HG03025 (cell line): ENCODE measurements at regions not wholly inside any gene's neighbourhood (a gene's known extent, or its start where the extent isn't known, plus 50 kb on each side); places are given as distances from the start of the nearest gene placed in this dataset.

Experiments
- ATAC-seq: cut with Tn5 transposase; IDR thresholded peaks from one replicate; pipeline ENCODE4 v1.9.1; 2021; ENCODE audit warnings: mild to moderate bottlenecking, moderate library complexity; ENCODE audit not compliant: unreplicated experiment, low FRiP score

DNA sequence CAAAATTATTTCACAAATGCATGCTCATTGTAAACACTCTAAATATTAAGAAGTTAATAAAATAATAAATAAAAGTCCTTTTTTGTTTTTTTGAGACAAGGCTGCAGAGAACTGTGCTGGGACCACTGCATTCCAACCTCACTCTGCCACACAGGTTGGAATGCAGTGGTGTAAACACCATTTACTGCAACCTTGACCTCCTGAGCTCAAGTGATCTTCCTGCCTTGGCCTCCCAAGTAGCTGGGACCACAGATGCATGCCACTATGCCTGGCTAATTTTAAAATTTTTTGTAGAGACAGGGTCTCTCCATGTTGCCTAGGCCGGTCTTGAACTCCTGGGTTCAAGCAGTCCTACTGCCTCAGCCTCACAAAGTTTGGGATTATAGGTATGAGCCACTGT lies 578.4 kb downstream of the ZIC1 start:
- no peak for ATAC-seq

DNA sequence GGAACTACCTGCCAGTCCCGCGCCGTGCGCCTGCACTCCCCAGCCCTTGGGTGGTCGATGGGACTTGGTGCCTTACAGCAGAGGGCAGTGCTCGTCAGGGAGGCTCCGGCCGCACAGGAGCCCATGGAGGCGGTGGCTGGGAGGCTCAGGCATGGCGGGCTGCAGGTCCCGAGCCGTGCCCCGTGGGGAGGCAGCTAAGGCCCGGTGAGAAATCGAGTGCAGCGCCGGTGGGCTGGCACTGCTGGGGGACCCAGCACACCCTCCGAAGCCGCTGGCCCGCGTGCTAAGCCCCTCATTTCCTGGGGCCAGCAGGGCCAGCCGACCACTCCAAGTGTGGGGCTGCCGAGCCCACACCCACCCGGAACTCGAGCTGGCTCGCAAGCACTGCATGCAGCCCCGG lies 580.2 kb downstream of the ZIC1 start:
- ATAC-seq: no peak

DNA sequence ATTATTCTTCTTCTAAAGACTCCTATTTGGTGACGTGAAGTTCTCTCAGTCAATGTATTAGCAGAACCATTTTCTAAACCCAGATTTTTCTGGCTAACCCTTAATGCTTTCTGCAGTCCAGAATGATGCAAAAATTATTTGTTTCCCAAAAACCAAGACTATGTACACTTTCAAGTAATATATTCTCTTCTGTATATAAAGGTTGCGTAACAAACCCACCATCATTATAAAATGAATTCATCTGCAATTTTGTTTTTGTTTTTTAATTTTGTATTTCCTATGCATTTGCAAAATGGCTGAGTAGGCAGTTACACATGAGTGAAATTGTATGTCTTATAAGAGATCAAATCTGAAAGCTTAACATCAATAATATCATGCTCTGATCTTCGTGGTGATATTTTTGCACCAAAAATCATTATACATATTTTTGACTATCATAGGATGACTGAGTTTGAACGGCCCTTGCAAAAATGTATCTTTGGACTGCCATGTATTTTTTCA lies 593.6 kb downstream of the ZIC1 start:
- ATAC-seq: no peak

DNA sequence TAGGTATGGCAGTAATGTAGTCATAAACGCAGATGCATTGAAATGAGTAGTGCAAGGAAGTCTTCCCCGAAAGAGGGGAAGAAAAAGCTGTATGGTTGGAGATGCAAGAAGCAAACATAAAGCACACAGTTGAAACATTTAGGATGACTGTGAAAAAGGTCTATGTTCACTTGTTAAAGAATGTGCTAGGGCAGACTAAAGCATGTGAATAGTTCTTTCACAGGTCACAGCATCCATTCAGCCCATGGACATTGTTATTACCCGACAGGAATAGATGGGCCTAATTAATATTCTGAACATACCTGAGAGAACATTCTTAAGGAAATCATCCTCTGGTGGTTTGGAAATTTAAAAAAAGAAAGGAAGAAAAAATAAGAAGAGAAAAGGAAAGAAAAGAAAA lies 595.2 kb downstream of the ZIC1 start:
- ATAC-seq: no peak

DNA sequence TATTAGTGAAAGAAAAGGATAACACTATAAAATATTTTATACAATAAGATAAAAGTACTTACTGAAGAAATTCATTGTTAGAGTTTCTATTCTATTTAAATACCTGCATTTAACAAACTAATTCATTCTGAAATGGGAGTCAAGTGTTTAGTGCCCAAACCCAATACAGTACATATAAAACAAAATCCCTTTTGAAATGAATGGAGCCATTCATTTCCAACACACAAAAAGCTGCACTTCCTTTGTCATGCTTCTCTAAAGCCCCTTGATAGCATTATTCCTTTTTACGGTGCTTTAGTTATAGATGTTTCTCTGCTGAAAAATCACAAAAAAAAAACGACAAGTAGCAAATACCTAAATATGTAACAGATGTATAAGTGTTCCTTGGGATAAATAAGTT lies 596.3 kb downstream of the ZIC1 start:
- no peak for ATAC-seq

DNA sequence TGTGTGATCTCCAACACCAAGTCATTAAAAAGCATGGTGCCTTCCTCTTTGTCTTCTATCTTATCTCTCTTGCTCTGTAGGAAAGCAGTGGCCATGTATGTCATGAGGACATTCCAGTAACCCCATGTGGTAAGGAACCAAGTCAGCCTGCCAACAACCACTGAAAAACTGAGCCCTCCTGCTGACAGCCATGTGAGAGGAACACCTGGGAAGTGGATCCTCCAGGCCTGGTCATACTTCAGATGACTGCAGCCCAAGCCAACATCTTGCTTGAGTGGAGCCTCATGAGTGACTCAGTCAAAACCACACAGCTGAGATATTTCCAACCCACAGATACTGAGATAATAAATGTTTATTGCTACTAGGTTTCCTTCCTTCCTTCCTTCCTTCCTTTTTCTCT lies 597.3 kb downstream of the ZIC1 start:
- no peak for ATAC-seq

DNA sequence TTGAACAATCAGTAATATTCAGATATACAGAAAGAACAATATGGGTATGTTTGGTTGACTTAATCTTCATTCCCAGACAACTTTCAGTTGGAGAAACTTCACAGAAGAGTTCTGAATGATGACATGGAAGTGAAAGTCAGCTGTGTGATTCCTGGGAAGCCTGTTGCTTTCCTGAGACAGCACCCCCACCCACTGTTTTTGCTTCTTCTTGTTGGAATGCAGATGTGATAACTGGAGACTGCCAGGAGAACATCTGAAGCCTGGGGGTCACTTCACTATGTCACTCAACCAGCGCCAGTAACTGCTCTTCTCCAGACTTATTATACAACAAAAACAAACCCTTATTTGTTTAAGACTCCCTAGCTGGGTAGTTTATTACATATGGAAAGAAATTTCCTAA lies 599.4 kb downstream of the ZIC1 start:
- ATAC-seq: no peak

DNA sequence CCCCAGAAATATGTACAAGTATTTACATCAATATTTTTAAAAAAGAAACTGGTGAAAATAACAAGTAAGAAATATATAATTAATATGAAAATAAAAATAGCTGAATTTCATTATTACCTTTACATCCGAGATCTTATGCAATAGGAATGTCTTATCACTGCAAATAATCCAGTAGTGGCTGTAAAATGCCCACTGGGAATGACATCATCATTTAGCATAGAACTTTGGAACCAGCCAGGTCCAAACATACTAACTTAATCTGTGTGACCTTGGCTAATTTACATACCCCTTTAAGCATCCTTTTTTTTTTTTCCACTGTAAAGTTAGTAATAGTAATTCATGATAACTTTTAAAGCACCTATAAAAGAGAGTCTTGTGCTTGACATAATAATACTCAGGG lies 611.7 kb downstream of the ZIC1 start:
- no peak for ATAC-seq

DNA sequence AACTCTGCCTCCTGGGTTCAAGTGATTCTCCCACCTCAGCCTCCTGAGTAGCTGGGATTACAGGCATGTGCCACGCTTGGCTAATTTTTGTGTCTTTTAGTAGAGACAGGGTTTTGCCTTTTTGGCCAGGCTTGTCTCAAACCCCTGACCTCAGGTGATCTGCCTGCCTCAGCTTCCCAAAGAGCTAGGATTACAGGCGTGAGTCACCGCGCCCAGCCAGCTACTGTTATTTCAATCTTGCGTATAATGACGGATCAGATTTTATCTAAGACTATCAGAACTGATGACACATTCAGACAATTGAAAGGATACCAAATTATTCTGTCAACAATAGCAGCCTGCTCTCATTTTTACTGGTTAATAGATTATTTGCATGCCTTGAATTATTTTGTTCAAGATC lies 612.2 kb downstream of the ZIC1 start:
- no peak for ATAC-seq

DNA sequence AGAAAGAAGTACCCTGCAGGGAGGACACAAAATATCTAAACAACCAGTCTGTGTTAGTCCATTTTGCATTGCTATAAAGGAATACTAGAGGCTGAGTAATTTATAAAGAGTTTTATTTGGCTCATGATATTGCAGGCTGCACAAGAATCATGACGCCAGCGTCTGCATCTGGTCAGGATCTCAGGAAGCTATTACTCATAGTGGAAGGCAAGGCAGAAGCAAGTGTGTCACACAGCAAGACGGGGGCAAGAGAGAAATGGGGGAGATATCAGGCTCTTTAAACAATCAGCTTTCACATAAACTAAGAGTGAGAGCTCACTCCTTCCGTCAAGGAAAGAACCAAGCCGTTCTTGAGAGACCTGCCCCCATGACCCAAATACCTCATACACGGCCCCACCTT lies 614.8 kb downstream of the ZIC1 start:
- no peak for ATAC-seq

DNA sequence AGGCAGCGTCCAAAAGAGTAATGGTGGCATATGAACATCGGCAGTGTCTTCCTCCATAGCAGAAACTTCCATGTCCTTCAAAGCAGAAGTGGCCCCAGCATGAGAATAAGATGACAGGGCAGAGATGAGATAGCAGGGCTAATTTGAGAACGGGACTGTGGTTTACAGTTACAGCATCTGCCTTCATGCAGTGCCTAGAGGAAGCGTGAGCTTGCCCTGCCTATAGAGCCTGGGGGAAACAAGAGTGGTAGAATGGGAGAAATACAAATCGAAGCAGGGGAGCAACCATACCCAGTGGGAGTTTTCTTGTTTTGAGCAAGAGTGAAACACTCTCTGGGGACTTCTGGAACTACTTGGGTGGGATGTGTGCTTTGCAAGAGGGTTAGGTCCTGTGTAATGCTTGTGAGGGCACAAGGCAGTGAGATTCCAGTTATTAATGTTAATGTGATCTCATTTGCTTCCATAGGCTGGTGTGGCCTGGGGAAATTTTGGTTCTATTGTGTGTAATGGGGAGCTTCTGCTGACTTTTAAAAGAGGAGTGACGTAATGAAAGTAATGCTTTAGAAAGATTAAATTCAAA lies 616.9 kb downstream of the ZIC1 start:
- ATAC-seq: no peak

DNA sequence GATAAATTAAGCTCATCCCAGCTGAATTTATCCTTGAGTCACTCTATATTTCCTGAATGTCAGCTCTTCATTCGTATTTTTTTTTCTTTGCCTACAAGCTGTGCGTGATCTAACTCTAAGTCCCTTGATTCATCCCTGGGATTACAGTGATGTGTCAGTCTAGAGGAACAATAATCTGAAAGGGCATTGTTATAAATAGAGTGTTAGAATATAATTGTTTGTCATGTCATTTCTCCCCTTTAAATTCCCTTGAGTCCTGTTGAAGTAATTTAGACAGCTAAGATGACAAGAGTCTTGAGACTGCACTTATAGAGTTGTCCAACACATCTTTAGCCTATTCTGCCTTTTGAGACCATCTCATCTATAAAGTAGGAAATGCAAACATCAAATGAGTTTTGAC lies 621.8 kb downstream of the ZIC1 start:
- ATAC-seq: no peak

DNA sequence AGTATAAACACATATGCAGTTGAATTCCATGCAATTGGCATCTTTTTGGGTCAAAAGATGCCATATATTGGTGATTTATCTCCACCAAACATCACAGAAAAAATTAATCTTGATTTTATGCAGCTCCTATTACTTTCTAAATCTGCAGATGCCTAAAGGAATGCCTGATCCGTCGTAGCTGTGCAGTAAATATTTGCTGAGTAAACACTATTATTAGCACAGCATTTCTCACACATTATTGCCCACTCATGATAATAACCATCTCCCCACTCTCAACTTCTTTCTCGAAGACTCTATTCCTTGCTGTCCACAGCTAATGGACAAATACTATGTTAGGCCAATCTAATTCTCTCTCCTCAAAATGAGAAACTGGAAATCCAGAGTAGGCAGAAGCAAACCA lies 625.2 kb downstream of the ZIC1 start:
- ATAC-seq: no peak

DNA sequence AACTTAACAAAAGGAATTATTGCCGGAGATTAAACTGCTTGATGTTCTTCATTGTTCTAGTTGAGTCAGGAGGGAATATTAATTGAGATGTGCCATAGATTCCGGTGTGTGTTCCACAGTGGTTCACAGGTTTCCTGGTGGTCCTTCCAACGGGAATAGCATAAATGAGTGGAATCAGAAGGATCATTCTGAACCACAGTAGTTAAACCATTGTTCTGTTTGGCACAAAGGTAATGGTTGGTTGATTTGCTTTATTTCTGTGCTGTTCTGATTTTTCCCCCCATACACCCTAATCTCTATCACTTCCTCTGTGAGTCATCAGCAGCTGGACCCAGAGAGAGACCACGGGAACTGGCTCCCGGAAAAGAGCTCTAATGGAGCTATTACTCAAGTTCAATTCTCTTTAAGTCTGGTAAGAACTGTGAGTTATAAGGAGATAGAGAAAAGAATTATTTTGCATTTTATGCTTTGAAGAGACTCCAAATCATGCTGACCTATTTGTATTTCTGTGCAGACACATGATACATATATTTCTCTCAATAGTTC lies 627.2 kb downstream of the ZIC1 start:
- no peak for ATAC-seq

DNA sequence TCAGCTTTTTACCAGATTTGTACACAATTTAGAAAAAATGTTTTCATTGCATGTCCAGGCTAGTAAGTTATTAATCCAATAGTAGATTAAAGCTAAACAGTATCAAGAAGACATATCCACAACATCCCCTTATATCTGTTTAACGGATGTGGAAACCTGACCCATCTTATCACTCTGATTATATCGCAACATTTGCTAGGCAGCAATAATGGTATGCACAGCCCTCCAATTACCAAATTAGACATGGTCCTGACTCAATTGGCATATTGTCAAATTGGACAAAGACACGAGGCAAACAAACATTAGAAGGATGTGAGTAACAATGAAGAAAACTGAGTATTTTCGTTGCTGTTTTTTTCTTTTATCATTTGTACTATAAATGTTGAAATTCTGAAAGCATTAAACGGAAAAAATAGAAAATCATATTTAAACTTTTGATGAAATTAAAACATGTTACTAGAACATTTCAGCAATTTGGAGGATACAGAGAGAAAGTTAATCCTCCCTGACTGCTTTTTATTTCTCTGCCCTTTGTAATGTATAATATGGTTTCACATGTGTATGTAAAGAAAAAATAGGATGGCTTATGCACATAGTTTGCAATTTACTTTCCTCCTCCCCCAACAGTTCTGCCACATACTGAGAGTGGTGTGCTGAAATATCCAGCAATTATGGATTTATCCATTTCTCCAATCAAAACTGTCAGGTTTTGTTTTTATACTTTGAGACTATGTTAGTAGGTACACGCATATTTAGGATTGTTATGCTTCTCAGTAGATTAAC lies 633.7 kb downstream of the ZIC1 start:
- no peak for ATAC-seq

DNA sequence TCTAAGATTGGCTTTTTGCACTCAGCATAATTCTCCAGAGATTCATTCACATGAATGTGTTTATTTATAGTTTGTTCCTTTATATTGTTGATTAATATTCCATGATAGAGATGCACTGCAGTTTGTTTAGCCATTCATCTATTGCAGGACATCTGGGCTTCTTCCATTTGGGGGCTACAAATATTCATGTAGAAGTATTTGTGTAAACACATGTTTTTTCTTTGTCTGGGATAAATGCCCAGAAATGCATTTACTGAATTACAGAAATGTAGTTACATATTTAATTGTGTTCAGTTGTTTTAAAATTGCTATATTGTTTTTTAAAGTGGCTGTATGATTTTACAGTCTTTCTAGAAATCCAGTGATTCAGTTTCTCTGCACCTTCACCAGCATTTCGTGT lies 635.0 kb downstream of the ZIC1 start:
- ATAC-seq: no peak

DNA sequence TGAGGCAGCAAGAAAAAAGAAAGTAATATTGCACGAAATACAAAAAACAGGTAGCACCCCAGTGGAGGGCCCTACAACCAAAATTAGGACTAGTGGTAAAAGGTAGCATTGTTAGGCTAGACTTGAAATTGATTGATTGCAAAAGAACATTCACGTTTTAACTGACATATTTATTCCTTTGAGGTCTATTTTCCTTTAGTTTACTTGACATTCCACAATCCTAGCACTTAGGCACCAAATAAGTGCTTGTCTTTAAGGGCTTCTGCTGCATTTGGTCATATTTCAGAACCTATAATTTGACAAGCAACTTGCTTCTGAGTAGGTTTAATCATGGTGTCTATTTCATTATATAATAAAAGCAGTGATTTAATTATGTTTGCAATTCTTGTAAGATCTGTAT lies 642.7 kb upstream of the AGTR1 start:
- ATAC-seq: no peak

DNA sequence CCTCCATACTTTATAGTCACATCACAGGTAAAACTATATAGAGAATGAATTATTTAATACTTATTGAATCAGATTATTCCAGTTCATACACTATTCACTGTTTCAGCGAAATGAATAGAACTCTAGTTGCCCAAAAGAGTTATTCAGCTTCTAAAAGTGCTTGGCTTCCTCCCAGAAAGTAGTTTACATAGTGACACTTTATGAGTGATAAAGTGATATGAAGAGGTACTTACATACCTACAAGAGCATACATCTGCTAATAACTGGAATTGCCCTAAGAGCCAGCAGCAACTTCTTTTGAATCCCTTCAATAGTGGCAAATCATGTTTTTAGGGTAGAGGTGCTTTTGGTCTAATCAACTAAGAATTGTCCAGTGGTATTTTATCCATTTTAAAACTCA lies 635.1 kb upstream of the AGTR1 start:
- no peak for ATAC-seq

DNA sequence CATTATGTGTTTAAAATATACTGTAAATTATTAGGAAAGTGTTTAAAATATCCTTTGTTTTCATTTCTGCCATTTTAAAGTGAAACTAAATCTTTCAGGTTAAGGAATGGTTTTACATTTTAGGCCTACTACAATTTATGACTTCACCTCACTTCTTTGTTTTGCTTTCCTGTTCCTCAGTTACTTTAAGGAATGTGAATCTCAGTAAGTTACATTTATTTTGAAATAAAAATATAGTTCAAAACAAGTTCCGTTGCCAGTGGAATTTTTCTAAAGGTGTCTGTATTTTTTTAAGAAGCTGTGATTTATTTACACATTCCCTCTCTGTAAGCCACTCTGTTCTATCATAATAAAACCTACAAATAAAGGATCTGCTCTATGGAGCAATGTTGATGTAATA lies 630.9 kb upstream of the AGTR1 start:
- no peak for ATAC-seq

DNA sequence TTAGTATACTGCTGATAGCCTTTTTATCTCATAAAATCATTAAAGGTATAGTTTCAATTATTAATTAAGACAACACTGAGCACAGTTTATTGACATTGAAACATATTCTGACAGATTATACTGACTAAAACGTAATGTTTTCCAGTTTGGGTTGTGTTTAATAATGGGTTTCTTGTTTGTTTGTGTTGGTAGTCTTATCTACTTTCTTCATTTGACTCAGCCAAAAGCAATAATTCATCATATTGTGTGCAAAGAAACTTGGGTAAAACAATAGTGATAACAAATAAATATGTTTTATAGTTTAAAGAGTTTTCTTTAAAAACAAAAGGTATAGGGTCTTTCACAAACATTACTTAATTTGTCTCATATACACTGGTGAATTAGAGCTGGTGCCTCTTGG lies 629.2 kb upstream of the AGTR1 start:
- no peak for ATAC-seq

DNA sequence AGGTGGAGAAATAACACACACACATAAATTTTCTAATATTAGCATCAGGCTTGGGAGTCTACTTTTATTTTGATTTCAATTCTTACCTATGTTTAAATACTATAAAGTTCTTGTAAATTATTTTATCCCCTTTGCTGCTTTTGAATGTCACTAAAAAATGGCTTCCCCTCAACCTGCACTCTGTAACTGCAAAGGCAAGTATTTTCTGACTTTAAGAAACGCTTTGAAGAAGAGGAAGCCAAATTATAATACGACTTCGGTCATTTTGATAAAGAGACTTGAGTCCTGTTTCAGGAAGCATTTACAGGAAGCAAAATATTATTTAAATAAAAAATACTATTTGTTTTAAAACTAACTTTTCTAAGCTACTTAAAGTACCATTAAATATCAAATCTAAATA lies 627.7 kb upstream of the AGTR1 start:
- no peak for ATAC-seq
